A673 (cell line): ENCODE measurements at regions not wholly inside any gene's neighbourhood (a gene's known extent, or its start where the extent isn't known, plus 50 kb on each side); places are given as distances from the start of the nearest gene placed in this dataset.

Experiments
- BruUV-seq: library from RNA; stranded (reverse); fragments of 400-500 nt; replicated peaks from 2 replicates; lab custom pipeline; 2021; lab: Mats Ljungman, UMichigan
- CTCF ChIA-PET: fragments of 300-600 bp; sonication (Branson Sonifier 250); formaldehyde crosslinking; loops from one replicate; lab custom pipeline; 2022; ENCODE audit warnings: antibody characterized with exemption; lab: Charles Lee
- POLR2A ChIA-PET: fragments of 300-600 bp; sonication (Branson Sonifier 250); formaldehyde crosslinking; loops from one replicate; lab custom pipeline; 2022; ENCODE audit warnings: antibody characterized with exemption; ENCODE audit not compliant: low non-redundant PET; lab: Charles Lee
- DNase-seq: peaks from one replicate; pipeline ENCODE4 v3.0.0-alpha.2; 2015; ENCODE audit warnings: low spot score
- H3K27ac ChIP-seq: fragments of 200-600 bp; sonication (generic); 2 replicates; pipeline ENCODE4 v1.5.1; 2016; ENCODE audit warnings: mixed run types, low read depth, mild to moderate bottlenecking, mixed read lengths, antibody characterized with exemption, low read length; ENCODE audit not compliant: poor library complexity, severe bottlenecking
- H3K27me3 ChIP-seq: fragments of 200-600 bp; sonication (generic); replicated peaks from 2 replicates; pipeline ENCODE4 v1.6.1; 2017; ENCODE audit warnings: mixed run types, low read depth, mild to moderate bottlenecking, mixed read lengths, antibody characterized with exemption, low read length; ENCODE audit not compliant: insufficient read depth, poor library complexity
- H3K36me3 ChIP-seq: fragments of 200-600 bp; sonication (generic); 2 replicates; pipeline ENCODE4 v1.6.1; 2016; ENCODE audit warnings: mixed run types, mild to moderate bottlenecking, mixed read lengths, antibody characterized with exemption, low read length; ENCODE audit not compliant: insufficient read depth, poor library complexity, severe bottlenecking
- H3K4me1 ChIP-seq: fragments of 200-600 bp; sonication (generic); 2 replicates; pipeline ENCODE4 v1.6.1; 2017; ENCODE audit warnings: mixed run types, mild to moderate bottlenecking, mixed read lengths, antibody characterized with exemption, low read length; ENCODE audit not compliant: insufficient read depth, poor library complexity, severe bottlenecking
- H3K4me3 ChIP-seq: fragments of 200-600 bp; sonication (generic); 2 replicates; pipeline ENCODE4 v1.5.1; 2016; ENCODE audit warnings: low read depth, mixed run types, mild to moderate bottlenecking, mixed read lengths, low read length; ENCODE audit not compliant: poor library complexity, severe bottlenecking
- H3K9me3 ChIP-seq: fragments of 200-600 bp; sonication (generic); 2 replicates; pipeline ENCODE4 v1.6.1; 2016; ENCODE audit warnings: mixed run types, low read depth, mild to moderate bottlenecking, mixed read lengths, antibody characterized with exemption, low read length; ENCODE audit not compliant: poor library complexity, severe bottlenecking
- CTCF ChIP-seq: fragments of 300-800, 200-600 bp; sonication (generic); conservative IDR thresholded peaks from 2 replicates; pipeline ENCODE4 v1.5.1; 2017; ENCODE audit warnings: low read depth, mild to moderate bottlenecking, antibody characterized with exemption, low read length, moderate library complexity, mixed read lengths
- EZH2 ChIP-seq: fragments of 200-600 bp; sonication (generic); IDR thresholded peaks from 2 replicates; pipeline ENCODE4 v1.6.1; 2017; ENCODE audit warnings: borderline replicate concordance, low read depth, mild to moderate bottlenecking, mixed read lengths, antibody characterized with exemption, low read length; ENCODE audit not compliant: poor library complexity, severe bottlenecking
- intact Hi-C: fragments of 100-400 bp; cut with micrococcal nuclease; formaldehyde crosslinking; loops from one replicate; pipeline ENCODE4 v1.10.0; 2022; ENCODE audit not compliant: unreplicated experiment

GRCh38 chr18:34544930-34545329, 165.2 kb upstream of the DTNA start:
- no TSS peak for BruUV-seq
- Histone ChIP-seq H3K9me3 (no peaks in the 10 kb centered on the region), H3K4me3 (no peak overlapping the region), H3K27ac (no peak overlapping the region), H3K36me3 (no peaks in the 10 kb centered on the region), H3K27me3 (peaks cover 4% of the 10 kb centered on the region), H3K4me1 (no peaks in the 10 kb centered on the region)
- DNase-seq, result no peak
- TF ChIP-seq CTCF (no peak), EZH2 (no peak)
- ChIA-PET POLR2A (no interaction called here), CTCF (no interaction called here)
- intact Hi-C loops, result no loop called here

- CTCF ChIA-PET, result no interaction called here
- intact Hi-C loops, result no loop called here
- Histone ChIP-seq H3K9me3 (no peaks in the 10 kb centered on the region), H3K27me3 (peaks cover 4% of the 10 kb centered on the region), H3K4me1 (no peaks in the 10 kb centered on the region), H3K27ac (no peak overlapping the region), H3K36me3 (no peaks in the 10 kb centered on the region), H3K4me3 (no peak overlapping the region)
- POLR2A ChIA-PET, result interaction anchor here (0.8 kb wide), 1 partner anchor 236 kb away, joined by 3 read pairs; no protein-coding TSS in a partner anchor
- no TSS peak for BruUV-seq
- no peak for DNase-seq
- TF ChIP-seq EZH2 (no peak), CTCF (no peak)
These were observed 161.8 kb upstream of the DTNA start for GRCh38 chr18:34548120-34548972.

GRCh38 chr18:34548973-34549294, 161.2 kb upstream of the DTNA start:
- CTCF ChIA-PET, result no interaction called here
- no peaks in the 10 kb centered on the region for H3K4me1 ChIP-seq
- DNase-seq, result no peak
- intact Hi-C loops, result no loop called here
- H3K9me3 ChIP-seq, result no peaks in the 10 kb centered on the region
- no peaks in the 10 kb centered on the region for H3K36me3 ChIP-seq
- H3K27ac ChIP-seq, result no peak overlapping the region
- no peak for TF ChIP-seq EZH2
- TF ChIP-seq CTCF, result no peak
- POLR2A ChIA-PET, result no interaction called here
- H3K27me3 ChIP-seq, result peaks cover 4% of the 10 kb centered on the region
- no peak overlapping the region for H3K4me3 ChIP-seq
- BruUV-seq, result no TSS peak
